ENCODE measurements at regions not wholly inside any gene's neighbourhood (a gene's known extent, or its start where the extent isn't known, plus 50 kb on each side); places are given as distances from the start of the nearest gene placed in this dataset.

- Histone ChIP-seq H3K4me2 (ENCODE audit: low read length) (no peak overlapping the region), H3K4me3 (ENCODE audit: insufficient read depth, low read depth, low read length) (no peak overlapping the region), H3K9me3 (ENCODE audit: insufficient read depth, low read depth, low read length) (no peaks in the 10 kb centered on the region), H4K20me1 (ENCODE audit: insufficient read depth, low read length) (no peaks in the 10 kb centered on the region), H3K27ac (ENCODE audit: low read depth, low read length) (no peak overlapping the region), H3K4me1 (ENCODE audit: insufficient read depth, low read length) (peaks cover 13% of the 10 kb centered on the region), H3K79me2 (ENCODE audit: insufficient read depth, low read length) (no peaks in the 10 kb centered on the region), H3K9ac (ENCODE audit: low read length) (no peak overlapping the region), H2AFZ (ENCODE audit: low read depth, low read length) (no peak overlapping the region), H3K36me3 (ENCODE audit: insufficient read depth, low read length) (no peaks in the 10 kb centered on the region), H3K27me3 (ENCODE audit: insufficient read depth, low read length) (no peaks in the 10 kb centered on the region)
- Mint-ChIP-seq H3K27ac (ENCODE audit: unreplicated experiment) (no peak overlapping the region), H3K4me3 (ENCODE audit: unreplicated experiment) (no peak overlapping the region), H3K4me1 (ENCODE audit: low read depth, unreplicated experiment) (peaks cover 22% of the 10 kb centered on the region), H3K9me3 (ENCODE audit: unreplicated experiment) (no peaks in the 10 kb centered on the region), H3K27me3 (ENCODE audit: low read depth, unreplicated experiment) (no peaks in the 10 kb centered on the region), H3K36me3 (ENCODE audit: low read depth, unreplicated experiment) (no peaks in the 10 kb centered on the region)
- TF ChIP-seq EZH2 (IDR thresholded peaks at IDR 0.05; ENCODE audit: insufficient read depth, low read length) = no peak
- TF ChIP-seq, protein P1, sequence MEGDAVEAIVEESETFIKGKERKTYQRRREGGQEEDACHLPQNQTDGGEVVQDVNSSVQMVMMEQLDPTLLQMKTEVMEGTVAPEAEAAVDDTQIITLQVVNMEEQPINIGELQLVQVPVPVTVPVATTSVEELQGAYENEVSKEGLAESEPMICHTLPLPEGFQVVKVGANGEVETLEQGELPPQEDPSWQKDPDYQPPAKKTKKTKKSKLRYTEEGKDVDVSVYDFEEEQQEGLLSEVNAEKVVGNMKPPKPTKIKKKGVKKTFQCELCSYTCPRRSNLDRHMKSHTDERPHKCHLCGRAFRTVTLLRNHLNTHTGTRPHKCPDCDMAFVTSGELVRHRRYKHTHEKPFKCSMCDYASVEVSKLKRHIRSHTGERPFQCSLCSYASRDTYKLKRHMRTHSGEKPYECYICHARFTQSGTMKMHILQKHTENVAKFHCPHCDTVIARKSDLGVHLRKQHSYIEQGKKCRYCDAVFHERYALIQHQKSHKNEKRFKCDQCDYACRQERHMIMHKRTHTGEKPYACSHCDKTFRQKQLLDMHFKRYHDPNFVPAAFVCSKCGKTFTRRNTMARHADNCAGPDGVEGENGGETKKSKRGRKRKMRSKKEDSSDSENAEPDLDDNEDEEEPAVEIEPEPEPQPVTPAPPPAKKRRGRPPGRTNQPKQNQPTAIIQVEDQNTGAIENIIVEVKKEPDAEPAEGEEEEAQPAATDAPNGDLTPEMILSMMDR (IDR thresholded peaks at IDR 0.05; ENCODE audit: insufficient read depth, low read depth, low read length) = no peak
- DNase-seq (ENCODE audit: low read depth) = no peak
- no peak for FAIRE-seq
Observed at GRCh38 chr20:11200423-11200822, 526.6 kb upstream of the JAG1 start.

GRCh38 chr20:11204926-11205768, 531.3 kb upstream of the JAG1 start:
- Histone ChIP-seq H3K9ac (ENCODE audit: low read length) (no peak overlapping the region), H2AFZ (ENCODE audit: low read depth, low read length) (no peak overlapping the region), H3K4me3 (ENCODE audit: insufficient read depth, low read depth, low read length) (no peak overlapping the region), H3K27ac (ENCODE audit: low read depth, low read length) (no peak overlapping the region), H3K4me2 (ENCODE audit: low read length) (no peak overlapping the region), H3K4me1 (ENCODE audit: insufficient read depth, low read length) (peaks cover 14% of the 10 kb centered on the region), H3K9me3 (ENCODE audit: insufficient read depth, low read depth, low read length) (no peaks in the 10 kb centered on the region), H3K36me3 (ENCODE audit: insufficient read depth, low read length) (no peaks in the 10 kb centered on the region), H3K27me3 (ENCODE audit: insufficient read depth, low read length) (no peaks in the 10 kb centered on the region), H4K20me1 (ENCODE audit: insufficient read depth, low read length) (no peaks in the 10 kb centered on the region), H3K79me2 (ENCODE audit: insufficient read depth, low read length) (no peaks in the 10 kb centered on the region)
- Mint-ChIP-seq H3K4me3 (ENCODE audit: unreplicated experiment) (no peak overlapping the region), H3K4me1 (ENCODE audit: low read depth, unreplicated experiment) (peaks cover 31% of the 10 kb centered on the region), H3K36me3 (ENCODE audit: low read depth, unreplicated experiment) (no peaks in the 10 kb centered on the region), H3K27me3 (ENCODE audit: low read depth, unreplicated experiment) (no peaks in the 10 kb centered on the region), H3K27ac (ENCODE audit: unreplicated experiment) (peak overlapping the region; percentile 90), H3K9me3 (ENCODE audit: unreplicated experiment) (no peaks in the 10 kb centered on the region)
- TF ChIP-seq, protein P1 (IDR thresholded peaks at IDR 0.05; ENCODE audit: insufficient read depth, low read depth, low read length) = peak; percentile 93
- TF ChIP-seq EZH2 (IDR thresholded peaks at IDR 0.05; ENCODE audit: insufficient read depth, low read length) = no peak
- DNase-seq (ENCODE audit: low read depth) (peak; percentile 41), FAIRE-seq (peak; percentile 64)

DNA sequence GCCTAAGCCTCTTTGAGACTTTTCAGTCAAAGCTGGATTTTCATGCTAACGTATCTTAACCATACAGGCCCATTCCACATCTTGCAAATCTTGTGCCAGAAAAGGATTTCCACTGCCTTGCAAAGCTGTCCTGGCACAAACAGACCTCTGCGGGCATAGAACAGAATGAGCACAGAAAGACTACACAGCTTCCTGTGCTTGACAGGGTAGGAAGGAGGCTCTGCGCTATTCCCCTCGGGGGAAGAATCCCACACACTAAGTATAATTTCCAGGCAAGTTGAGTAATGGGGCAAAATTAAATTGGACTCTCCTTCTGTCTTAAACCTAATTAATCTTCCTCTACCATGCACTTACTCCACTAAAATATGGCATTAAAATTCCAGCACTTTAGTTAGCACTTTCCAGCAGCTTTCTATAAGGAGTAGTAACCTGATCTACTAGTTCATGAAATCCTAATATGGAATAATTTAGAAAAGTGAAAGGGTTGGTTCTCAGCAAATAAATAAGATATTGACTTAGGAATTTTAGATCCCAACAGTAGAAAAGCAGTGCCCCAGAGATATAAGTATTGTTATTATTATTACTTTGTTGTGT, 532.1 kb upstream of the JAG1 start:
- Mint-ChIP-seq H3K36me3 (ENCODE audit: low read depth, unreplicated experiment) (no peaks in the 10 kb centered on the region), H3K27me3 (ENCODE audit: low read depth, unreplicated experiment) (no peaks in the 10 kb centered on the region), H3K4me1 (ENCODE audit: low read depth, unreplicated experiment) (peaks cover 38% of the 10 kb centered on the region), H3K27ac (ENCODE audit: unreplicated experiment) (peak overlapping the region; percentile 90), H3K4me3 (ENCODE audit: unreplicated experiment) (no peak overlapping the region), H3K9me3 (ENCODE audit: unreplicated experiment) (no peaks in the 10 kb centered on the region)
- no peak overlapping the region for H3K4me3 ChIP-seq (ENCODE audit: insufficient read depth, low read depth, low read length)
- no peaks in the 10 kb centered on the region for H3K9me3 ChIP-seq (ENCODE audit: insufficient read depth, low read depth, low read length)
- DNase-seq (ENCODE audit: low read depth) (no peak), FAIRE-seq (no peak)
- H2AFZ ChIP-seq (ENCODE audit: low read depth, low read length) = no peak overlapping the region
- H4K20me1 ChIP-seq (ENCODE audit: insufficient read depth, low read length) = no peaks in the 10 kb centered on the region
- no peaks in the 10 kb centered on the region for H3K27me3 ChIP-seq (ENCODE audit: insufficient read depth, low read length)
- no peaks in the 10 kb centered on the region for H3K79me2 ChIP-seq (ENCODE audit: insufficient read depth, low read length)
- no peaks in the 10 kb centered on the region for H3K36me3 ChIP-seq (ENCODE audit: insufficient read depth, low read length)
- no peak overlapping the region for H3K4me2 ChIP-seq (ENCODE audit: low read length)
- H3K27ac ChIP-seq (ENCODE audit: low read depth, low read length) = no peak overlapping the region
- no peak for TF ChIP-seq EZH2 (IDR thresholded peaks at IDR 0.05; ENCODE audit: insufficient read depth, low read length)
- TF ChIP-seq, protein P1 (IDR thresholded peaks at IDR 0.05; ENCODE audit: insufficient read depth, low read depth, low read length) = no peak
- H3K4me1 ChIP-seq (ENCODE audit: insufficient read depth, low read length) = peaks cover 14% of the 10 kb centered on the region
- H3K9ac ChIP-seq (ENCODE audit: low read length) = no peak overlapping the region
